Cardiac muscle cell (in vitro differentiated cells and primary cell): ENCODE measurements at regions not wholly inside any gene's neighbourhood (a gene's known extent, or its start where the extent isn't known, plus 50 kb on each side); places are given as distances from the start of the nearest gene placed in this dataset.
A peak's percentile ranks its signal among the peaks of the same experiment; 100 is the strongest.

Source experiments
- DNase-seq, 2 donors: peaks; one replicate each; pipeline versions ENCODE4 v3.0.0 to v3.0.0-alpha.2; 2010 to 2017; ENCODE audit warnings: low read depth in 1 of 2, low spot score in 1 of 2
- H3K27ac ChIP-seq: fragments of 200-600 bp; sonication (generic); 2 replicates; pipeline ENCODE4 v1.5.1; 2016
- H3K27me3 ChIP-seq: fragments of 200-600 bp; sonication (generic); 2 replicates; pipeline ENCODE4 v1.6.0; 2016; ENCODE audit warnings: control low read depth
- H3K36me3 ChIP-seq: fragments of 200-600 bp; sonication (generic); 2 replicates; pipeline ENCODE4 v1.5.1; 2016; ENCODE audit warnings: control low read depth
- H3K4me1 ChIP-seq: fragments of 200-600 bp; sonication (generic); 2 replicates; pipeline ENCODE4 v1.8.1; 2017; ENCODE audit warnings: low read depth, mild to moderate bottlenecking, mixed run types
- H3K4me3 ChIP-seq: fragments of 200-600 bp; sonication (generic); 2 replicates; pipeline ENCODE4 v1.5.1; 2016; ENCODE audit warnings: mild to moderate bottlenecking
- H3K9me3 ChIP-seq: fragments of 200-600 bp; sonication (generic); 2 replicates; pipeline ENCODE4 v1.5.1; 2017; ENCODE audit warnings: low read depth, mild to moderate bottlenecking, control low read depth
- TF ChIP-seq, protein P1 (sequence below): IDR thresholded peaks from 2 replicates; pipeline ENCODE4 v1.5.1; 2012; ENCODE audit warnings: low read depth, mild to moderate bottlenecking, low read length

DNA sequence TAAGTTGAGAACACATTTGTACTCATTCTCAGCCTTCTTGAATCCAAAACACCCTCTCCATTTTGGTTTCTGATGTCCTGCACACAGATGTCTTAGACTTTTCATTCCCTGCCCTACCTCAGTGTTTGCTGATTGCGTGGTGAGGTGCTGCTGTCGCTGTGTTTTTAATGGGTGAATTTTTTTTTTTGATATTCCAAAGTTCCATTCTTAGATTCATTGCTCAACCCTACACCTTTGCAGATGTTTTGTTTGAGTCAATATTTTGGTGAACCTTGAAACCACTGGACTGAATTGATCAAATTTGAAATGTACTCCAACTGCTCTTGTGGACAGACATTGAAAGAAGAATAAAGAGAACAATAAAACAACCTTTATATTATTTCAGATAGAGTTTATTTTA, 130.4 kb upstream of the DSEL start:
- Histone ChIP-seq H3K4me1 (no peaks in the 10 kb centered on the region), H3K36me3 (no peaks in the 10 kb centered on the region), H3K27me3 (no peaks in the 10 kb centered on the region), H3K27ac (no peak overlapping the region), H3K9me3 (no peaks in the 10 kb centered on the region), H3K4me3 (no peak overlapping the region)
- no peak for DNase-seq
- TF ChIP-seq, protein P1, sequence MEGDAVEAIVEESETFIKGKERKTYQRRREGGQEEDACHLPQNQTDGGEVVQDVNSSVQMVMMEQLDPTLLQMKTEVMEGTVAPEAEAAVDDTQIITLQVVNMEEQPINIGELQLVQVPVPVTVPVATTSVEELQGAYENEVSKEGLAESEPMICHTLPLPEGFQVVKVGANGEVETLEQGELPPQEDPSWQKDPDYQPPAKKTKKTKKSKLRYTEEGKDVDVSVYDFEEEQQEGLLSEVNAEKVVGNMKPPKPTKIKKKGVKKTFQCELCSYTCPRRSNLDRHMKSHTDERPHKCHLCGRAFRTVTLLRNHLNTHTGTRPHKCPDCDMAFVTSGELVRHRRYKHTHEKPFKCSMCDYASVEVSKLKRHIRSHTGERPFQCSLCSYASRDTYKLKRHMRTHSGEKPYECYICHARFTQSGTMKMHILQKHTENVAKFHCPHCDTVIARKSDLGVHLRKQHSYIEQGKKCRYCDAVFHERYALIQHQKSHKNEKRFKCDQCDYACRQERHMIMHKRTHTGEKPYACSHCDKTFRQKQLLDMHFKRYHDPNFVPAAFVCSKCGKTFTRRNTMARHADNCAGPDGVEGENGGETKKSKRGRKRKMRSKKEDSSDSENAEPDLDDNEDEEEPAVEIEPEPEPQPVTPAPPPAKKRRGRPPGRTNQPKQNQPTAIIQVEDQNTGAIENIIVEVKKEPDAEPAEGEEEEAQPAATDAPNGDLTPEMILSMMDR, result no peak

DNA sequence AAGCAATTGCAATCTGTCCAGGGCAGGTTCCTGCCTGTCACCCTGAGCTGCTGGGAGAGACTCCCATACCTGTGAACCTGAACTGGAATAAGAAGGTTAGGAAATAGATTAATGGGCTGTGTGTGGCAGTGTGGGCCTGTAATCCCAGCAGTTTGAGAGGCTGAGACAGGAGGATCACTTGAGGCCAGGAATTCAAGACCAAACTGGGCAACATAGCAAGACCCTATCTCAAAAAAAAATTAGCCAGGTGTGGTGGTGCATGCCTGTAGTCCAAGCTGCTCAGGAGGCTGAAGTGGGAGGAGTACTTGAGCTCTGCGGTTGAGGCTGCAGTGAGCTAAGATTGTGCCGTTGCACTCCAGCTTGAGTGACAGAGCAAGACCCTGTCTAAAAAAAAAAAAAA, 127.7 kb upstream of the DSEL start:
- no peak overlapping the region for H3K27ac ChIP-seq
- H3K9me3 ChIP-seq, result no peaks in the 10 kb centered on the region
- TF ChIP-seq, protein P1, result no peak
- no peaks in the 10 kb centered on the region for H3K36me3 ChIP-seq
- DNase-seq, result no peak
- H3K4me3 ChIP-seq, result no peak overlapping the region
- H3K27me3 ChIP-seq, result no peaks in the 10 kb centered on the region
- H3K4me1 ChIP-seq, result no peaks in the 10 kb centered on the region

DNA sequence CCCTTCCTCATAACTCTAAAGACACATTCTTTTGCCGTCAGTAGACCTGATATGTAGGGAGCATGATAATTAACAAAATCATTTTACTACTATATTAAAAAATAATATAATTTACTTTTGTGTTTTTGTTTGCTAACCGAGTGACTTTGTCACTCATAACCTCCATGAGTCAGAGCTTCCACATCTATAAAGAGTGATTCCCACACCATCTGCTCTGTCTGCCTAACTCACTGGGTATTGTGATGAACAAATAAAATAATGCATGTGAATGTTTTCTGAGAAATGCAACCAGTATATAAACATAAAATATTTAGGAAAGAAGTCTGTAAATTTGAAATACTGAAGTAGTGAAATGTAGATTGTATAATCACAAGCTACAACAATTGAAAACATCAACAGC, 123.4 kb upstream of the DSEL start:
- Histone ChIP-seq H3K9me3 (no peaks in the 10 kb centered on the region), H3K36me3 (no peaks in the 10 kb centered on the region), H3K4me1 (no peaks in the 10 kb centered on the region), H3K27me3 (no peaks in the 10 kb centered on the region), H3K4me3 (no peak overlapping the region), H3K27ac (no peak overlapping the region)
- DNase-seq, result no peak
- TF ChIP-seq, protein P1, result no peak

DNA sequence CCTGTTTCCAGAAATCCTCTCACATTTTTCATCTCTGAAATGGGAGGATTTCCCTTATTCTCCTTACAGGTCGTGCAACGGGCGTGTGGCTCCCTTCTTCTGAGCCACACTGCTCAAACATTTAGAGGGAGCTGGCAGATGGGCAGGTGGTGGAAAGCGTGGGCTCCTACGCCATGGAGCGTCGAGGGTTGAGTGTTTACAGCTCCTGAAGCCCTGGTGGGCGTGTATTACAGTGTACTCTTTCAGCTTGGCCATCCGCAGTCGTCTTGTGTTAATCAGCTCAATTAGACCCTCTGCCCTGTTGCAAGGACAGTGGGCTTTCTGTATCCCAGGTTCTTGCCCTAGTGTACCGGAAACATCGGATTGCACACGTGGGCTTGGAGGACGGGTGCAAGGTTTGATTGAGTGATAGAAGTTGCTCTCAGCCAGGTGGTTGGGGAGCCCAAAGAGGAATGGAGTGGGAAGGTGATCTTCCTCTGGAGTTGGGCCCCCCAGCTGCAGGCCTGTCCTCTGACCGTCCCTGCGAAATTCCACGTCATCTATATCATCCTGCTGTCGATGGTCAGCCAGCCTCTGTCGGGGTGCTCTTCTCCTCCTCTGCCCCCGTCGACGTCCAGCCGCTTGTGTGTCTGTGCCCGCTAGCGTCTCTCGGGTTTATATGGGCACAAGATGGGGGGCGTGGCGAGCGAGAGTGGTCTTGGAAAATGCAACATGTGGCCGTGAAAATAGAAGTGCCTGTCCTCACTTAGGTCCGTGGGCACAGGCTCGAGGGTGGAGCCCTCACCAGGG, 120.3 kb upstream of the DSEL start:
- Histone ChIP-seq H3K27me3 (no peaks in the 10 kb centered on the region), H3K27ac (no peak overlapping the region), H3K4me1 (peaks cover 16% of the 10 kb centered on the region), H3K4me3 (no peak overlapping the region), H3K9me3 (no peaks in the 10 kb centered on the region), H3K36me3 (no peaks in the 10 kb centered on the region)
- TF ChIP-seq, protein P1, result no peak
- DNase-seq, result no peak

DNA sequence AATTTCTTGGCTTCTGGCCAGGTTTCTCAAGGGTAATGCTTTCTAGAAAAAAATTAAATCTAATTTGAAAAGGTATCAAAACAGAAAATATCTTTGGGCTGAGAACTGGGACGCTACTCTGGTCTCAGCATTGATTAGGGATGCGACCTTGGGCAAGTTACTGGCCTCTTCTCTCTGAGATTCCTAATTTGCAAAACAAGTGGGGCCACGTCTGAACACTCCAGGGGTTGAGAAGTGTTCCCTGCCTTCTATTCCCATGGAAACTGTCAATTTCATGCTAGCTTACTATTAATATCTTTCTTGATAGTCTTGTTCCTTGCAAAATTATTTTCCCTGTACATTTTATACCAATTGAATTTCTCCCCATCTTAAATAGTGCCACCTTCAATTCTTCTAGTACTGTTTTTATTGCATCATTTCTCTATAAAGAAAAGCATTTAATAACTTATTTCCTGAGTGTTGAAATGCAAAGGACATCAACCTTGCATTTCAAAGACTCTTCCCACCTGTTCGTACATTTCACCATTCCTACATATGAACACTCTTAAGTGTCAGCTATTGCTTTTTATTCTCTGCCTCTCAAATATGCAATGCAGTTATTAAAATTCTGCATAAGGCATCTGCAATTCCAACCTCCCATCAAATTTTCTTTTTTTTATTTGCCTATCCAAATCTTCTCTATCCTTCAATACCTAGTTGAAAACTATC, 118.3 kb upstream of the DSEL start:
- Histone ChIP-seq H3K4me3 (no peak overlapping the region), H3K27ac (no peak overlapping the region), H3K9me3 (no peaks in the 10 kb centered on the region), H3K27me3 (no peaks in the 10 kb centered on the region), H3K36me3 (no peaks in the 10 kb centered on the region), H3K4me1 (peaks cover 16% of the 10 kb centered on the region)
- TF ChIP-seq, protein P1, result no peak
- peak in 1 of 2 donors; percentile 9 for DNase-seq
